Astrocyte of the spinal cord (primary cell): ENCODE measurements at regions not wholly inside any gene's neighbourhood (a gene's known extent, or its start where the extent isn't known, plus 50 kb on each side); places are given as distances from the start of the nearest gene placed in this dataset.
"Not testable (repeated sequence)": the region's sequence is repeated elsewhere in the genome, so short reads cannot be mapped to it uniquely, and the experiment has no call there.

Experiments used
- DNase-seq: peaks from one replicate; pipeline ENCODE4 v3.0.0; 2011; ENCODE audit warnings: low read depth, low spot score
- H3K4me3 ChIP-seq: 2 replicates; pipeline ENCODE4 v1.5.1; 2011; ENCODE audit warnings: low read depth, mild to moderate bottlenecking, low read length, moderate library complexity
- CTCF ChIP-seq: IDR thresholded peaks from 2 replicates; pipeline ENCODE4 v1.5.1; 2012; ENCODE audit warnings: low read depth, mild to moderate bottlenecking, low read length, inconsistent platforms
- in situ Hi-C: cut with HindIII; loops from 2 replicates; pipeline ENCODE4 v1.10.0; 2017; ENCODE audit warnings: low sequenced_read_pairs

DNA sequence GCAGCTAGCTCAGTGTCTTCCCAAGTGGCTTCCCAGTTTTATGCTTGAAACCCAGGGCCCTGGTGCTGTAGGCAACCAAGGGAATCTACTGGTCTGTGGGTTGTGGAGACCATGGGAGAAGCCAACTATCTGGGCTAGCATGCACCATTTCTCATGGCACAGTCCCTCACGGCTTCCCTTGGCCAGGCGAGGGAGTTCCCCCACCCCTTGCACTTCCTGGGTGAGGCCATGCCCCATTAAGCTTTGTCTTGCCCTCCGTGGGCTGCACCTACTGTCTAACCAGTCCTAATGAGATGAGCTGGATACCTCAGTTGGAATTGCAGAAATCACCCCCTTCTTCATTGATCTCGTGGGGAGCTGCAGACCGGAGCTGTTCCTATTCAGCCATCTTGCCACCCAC lies 1152.0 kb downstream of the KHDRBS2 start:
- TF ChIP-seq CTCF = no peak
- no peak for DNase-seq
- H3K4me3 ChIP-seq = no peak overlapping the region
- in situ Hi-C loops = no loop called here

- H3K4me3 ChIP-seq, in situ Hi-C loops, DNase-seq: not testable (repeated sequence)
These were observed 1171.8 kb downstream of the KHDRBS2 start for GRCh38 chr6:61114185-61114584.

DNA sequence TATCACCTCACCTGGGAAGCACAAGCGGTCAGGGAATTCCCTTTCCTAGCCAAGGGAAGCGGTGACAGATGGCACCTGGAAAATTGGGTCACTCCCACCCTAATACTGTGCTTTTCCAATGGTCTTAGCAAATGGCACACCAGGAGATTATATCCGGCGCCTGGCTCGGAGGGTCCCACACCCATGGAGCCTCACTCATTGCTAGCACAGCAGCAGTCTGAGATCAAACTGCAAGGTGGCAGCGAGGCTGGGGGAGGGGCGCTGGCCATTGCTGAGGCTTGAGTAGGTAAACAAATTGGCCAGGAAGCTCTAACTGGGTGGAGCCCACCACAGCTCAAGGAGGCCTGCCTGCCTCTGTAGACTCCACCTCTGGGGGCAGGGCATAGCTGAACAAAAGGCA lies 1178.1 kb downstream of the KHDRBS2 start:
- DNase-seq, H3K4me3 ChIP-seq, in situ Hi-C loops: not testable (repeated sequence)

GRCh38 chr6:61103660-61104059 lies 1182.4 kb downstream of the KHDRBS2 start:
- H3K4me3 ChIP-seq, DNase-seq, in situ Hi-C loops: not testable (repeated sequence)

DNA sequence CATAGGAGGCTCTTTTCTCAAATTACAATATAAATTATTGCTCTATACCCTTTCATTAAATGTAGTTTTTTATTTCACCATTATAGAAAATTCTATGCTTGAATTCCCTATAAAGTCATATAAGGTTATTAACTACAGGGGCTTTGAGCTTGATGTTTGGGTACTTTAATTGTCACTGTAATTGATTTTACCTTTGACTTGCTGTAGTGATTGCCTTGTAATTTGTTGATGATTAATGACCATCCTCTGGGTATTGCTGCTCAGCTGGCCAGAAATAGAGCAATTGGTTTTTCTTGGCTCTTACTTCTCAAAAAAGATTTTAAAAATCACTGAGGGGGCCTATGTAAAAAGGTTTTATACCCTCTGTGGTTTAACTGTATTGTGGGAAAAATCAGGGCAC lies 1186.0 kb downstream of the KHDRBS2 start:
- no peak for DNase-seq
- in situ Hi-C loops = no loop called here
- H3K4me3 ChIP-seq = no peak overlapping the region
- TF ChIP-seq CTCF = no peak

GRCh38 chr6:61099561-61099960 lies 1186.5 kb downstream of the KHDRBS2 start:
- H3K4me3 ChIP-seq, in situ Hi-C loops, DNase-seq: not testable (repeated sequence)

GRCh38 chr6:61087986-61088385 lies 1198.0 kb downstream of the KHDRBS2 start:
- DNase-seq, in situ Hi-C loops: not testable (repeated sequence)

GRCh38 chr6:61044011-61044410 lies 1242.0 kb downstream of the KHDRBS2 start:
- H3K4me3 ChIP-seq = no peak overlapping the region
- in situ Hi-C loops = no loop called here
- TF ChIP-seq CTCF = no peak
- no peak for DNase-seq

More at GRCh38 chr6:61087986-61088385, 1198.0 kb downstream of the KHDRBS2 start:
- H3K4me3 ChIP-seq = not testable (repeated sequence)
